DMS 273 (cell line): ENCODE measurements at regions not wholly inside any gene's neighbourhood (a gene's known extent, or its start where the extent isn't known, plus 50 kb on each side); places are given as distances from the start of the nearest gene placed in this dataset.

Experiments
- DNase-seq: peaks from one replicate; lab custom pipeline; 2025; ENCODE audit not compliant: unreplicated experiment; lab: John Stamatoyannopoulos, UW

- no peak for DNase-seq
These were observed 92.5 kb upstream of the PTPN1 start for GRCh38 chr20:50417484-50418235.

- DNase-seq: no peak
These were observed 91.1 kb upstream of the PTPN1 start for GRCh38 chr20:50418890-50419642.

- no peak for DNase-seq
These were observed 89.8 kb upstream of the PTPN1 start for GRCh38 chr20:50420380-50420779.

GRCh38 chr20:50421356-50422340 lies 88.5 kb upstream of the PTPN1 start:
- no peak for DNase-seq

GRCh38 chr20:50423758-50424157 lies 86.4 kb upstream of the PTPN1 start:
- no peak for DNase-seq

- peak; percentile 68 for DNase-seq
These were observed 85.1 kb upstream of the PTPN1 start for GRCh38 chr20:50425076-50425475.

GRCh38 chr20:50426866-50427718 lies 83.1 kb upstream of the PTPN1 start:
- DNase-seq: no peak

GRCh38 chr20:50427719-50428083 lies 82.5 kb upstream of the PTPN1 start:
- no peak for DNase-seq

GRCh38 chr20:50428097-50428828 lies 81.9 kb upstream of the PTPN1 start:
- DNase-seq: no peak

GRCh38 chr20:50429412-50429811 lies 80.8 kb upstream of the PTPN1 start:
- no peak for DNase-seq

- no peak for DNase-seq
These were observed 79.1 kb upstream of the PTPN1 start for GRCh38 chr20:50431066-50431450.

- DNase-seq: no peak
These were observed 77.0 kb upstream of the PTPN1 start for GRCh38 chr20:50433001-50433761.

GRCh38 chr20:50434321-50434652 lies 75.9 kb upstream of the PTPN1 start:
- DNase-seq: no peak

GRCh38 chr20:50434653-50435396 lies 75.4 kb upstream of the PTPN1 start:
- DNase-seq: no peak

- DNase-seq: no peak
These were observed 74.7 kb upstream of the PTPN1 start for GRCh38 chr20:50435397-50436051.

- DNase-seq: no peak
These were observed 74.0 kb upstream of the PTPN1 start for GRCh38 chr20:50436052-50436656.

- no peak for DNase-seq
These were observed 73.5 kb upstream of the PTPN1 start for GRCh38 chr20:50436696-50437095.

- no peak for DNase-seq
These were observed 71.2 kb upstream of the PTPN1 start for GRCh38 chr20:50438986-50439407.
